HepG2 (cell line): ENCODE measurements at regions not wholly inside any gene's neighbourhood (a gene's known extent, or its start where the extent isn't known, plus 50 kb on each side); places are given as distances from the start of the nearest gene placed in this dataset.

Source experiments
- AGO2 ChIP-seq: fragments of 200-400 bp; formaldehyde crosslinking; optimal IDR thresholded peaks from 2 replicates; pipeline ENCODE3; 2017; ENCODE audit warnings: mild to moderate bottlenecking, low read depth, low read length, moderate library complexity
- BRCA1 ChIP-seq: sonication (generic); formaldehyde crosslinking; IDR thresholded peaks from 2 replicates; pipeline ENCODE4 v1.4.0; 2020; ENCODE audit warnings: missing genetic modification reagents
- FOXK1 ChIP-seq: sonication (generic); formaldehyde crosslinking; IDR thresholded peaks from 2 replicates; pipeline ENCODE4 v1.4.0; 2020; ENCODE audit warnings: low read depth, missing genetic modification reagents, borderline replicate concordance
- GPN1 ChIP-seq: sonication (generic); formaldehyde crosslinking; IDR thresholded peaks from 2 replicates; pipeline ENCODE4 v1.5.1; 2020; ENCODE audit warnings: missing genetic modification reagents, borderline replicate concordance
- HMG20A ChIP-seq: IDR thresholded peaks from 2 replicates; pipeline ENCODE4 v1.6.1; 2016; ENCODE audit warnings: borderline replicate concordance
- MYNN ChIP-seq: sonication (generic); formaldehyde crosslinking; IDR thresholded peaks from 2 replicates; pipeline ENCODE4 v1.4.0; 2020; ENCODE audit warnings: mild to moderate bottlenecking, low read depth, missing genetic modification reagents
- NFKB2 ChIP-seq: sonication (generic); formaldehyde crosslinking; IDR thresholded peaks from 2 replicates; pipeline ENCODE4 v1.4.0; 2020; ENCODE audit warnings: missing genetic modification reagents, borderline replicate concordance
- POLR2AphosphoS5 ChIP-seq: IDR thresholded peaks from 2 replicates; pipeline ENCODE4 v1.6.1; 2012; ENCODE audit warnings: low read depth, low read length
- RNF2 ChIP-seq: fragments of 450-650 bp; conservative IDR thresholded peaks from 2 replicates; pipeline ENCODE4 v1.6.1; 2016; ENCODE audit warnings: low read depth
- SMARCC2 ChIP-seq: fragments of 450-650 bp; IDR thresholded peaks from 2 replicates; pipeline ENCODE4 v1.6.1; 2017; ENCODE audit warnings: antibody characterized with exemption, mild to moderate bottlenecking
- XBP1 ChIP-seq: sonication (generic); formaldehyde crosslinking; IDR thresholded peaks from 2 replicates; pipeline ENCODE4 v1.5.0; 2020; ENCODE audit warnings: missing genetic modification reagents
- ZIK1 ChIP-seq: sonication (generic); formaldehyde crosslinking; IDR thresholded peaks from 2 replicates; pipeline ENCODE4 v1.5.0; 2020; ENCODE audit warnings: mild to moderate bottlenecking, low read depth, missing genetic modification reagents, borderline replicate concordance
- ZKSCAN8 ChIP-seq: IDR thresholded peaks from 2 replicates; pipeline ENCODE4 v1.6.1; 2016; ENCODE audit warnings: borderline replicate concordance, missing genetic modification reagents, missing compliant biosample characterization
- ZNF20 ChIP-seq: sonication (generic); formaldehyde crosslinking; IDR thresholded peaks from 2 replicates; pipeline ENCODE4 v1.4.0; 2020; ENCODE audit warnings: mild to moderate bottlenecking, moderate library complexity, missing genetic modification reagents
- ZNF547 ChIP-seq: sonication (generic); formaldehyde crosslinking; IDR thresholded peaks from 2 replicates; pipeline ENCODE4 v1.5.1; 2020; ENCODE audit warnings: mild to moderate bottlenecking, missing genetic modification reagents
- ZNF768 ChIP-seq: sonication (generic); formaldehyde crosslinking; IDR thresholded peaks from 2 replicates; pipeline ENCODE4 v1.4.0; 2020; ENCODE audit warnings: missing genetic modification reagents
- TF ChIP-seq, protein P1 (sequence below): sonication (generic); formaldehyde crosslinking; IDR thresholded peaks from 2 replicates; pipeline ENCODE4 v1.5.0; 2020; ENCODE audit warnings: mild to moderate bottlenecking, missing genetic modification reagents
- TF ChIP-seq, protein P2 (sequence below): sonication (generic); formaldehyde crosslinking; IDR thresholded peaks from 2 replicates; pipeline ENCODE4 v1.5.0; 2020; ENCODE audit warnings: missing genetic modification reagents
- TF ChIP-seq, protein P3 (sequence below): sonication (generic); formaldehyde crosslinking; IDR thresholded peaks from 2 replicates; pipeline ENCODE4 v1.5.0; 2020; ENCODE audit warnings: missing genetic modification reagents
- TF ChIP-seq, protein P4 (sequence below), 2 experiments: IDR thresholded peaks; 2 replicates each; pipeline ENCODE4 v1.6.1; 2011 to 2012; ENCODE audit warnings: low read length in 2 of 2, borderline replicate concordance in 1 of 2, low read depth in 1 of 2, mild to moderate bottlenecking in 1 of 2, moderate library complexity in 1 of 2
- TF ChIP-seq, protein P5 (sequence below): sonication (generic); formaldehyde crosslinking; IDR thresholded peaks from 2 replicates; pipeline ENCODE4 v1.4.0; 2020; ENCODE audit warnings: missing genetic modification reagents, borderline replicate concordance

DNA sequence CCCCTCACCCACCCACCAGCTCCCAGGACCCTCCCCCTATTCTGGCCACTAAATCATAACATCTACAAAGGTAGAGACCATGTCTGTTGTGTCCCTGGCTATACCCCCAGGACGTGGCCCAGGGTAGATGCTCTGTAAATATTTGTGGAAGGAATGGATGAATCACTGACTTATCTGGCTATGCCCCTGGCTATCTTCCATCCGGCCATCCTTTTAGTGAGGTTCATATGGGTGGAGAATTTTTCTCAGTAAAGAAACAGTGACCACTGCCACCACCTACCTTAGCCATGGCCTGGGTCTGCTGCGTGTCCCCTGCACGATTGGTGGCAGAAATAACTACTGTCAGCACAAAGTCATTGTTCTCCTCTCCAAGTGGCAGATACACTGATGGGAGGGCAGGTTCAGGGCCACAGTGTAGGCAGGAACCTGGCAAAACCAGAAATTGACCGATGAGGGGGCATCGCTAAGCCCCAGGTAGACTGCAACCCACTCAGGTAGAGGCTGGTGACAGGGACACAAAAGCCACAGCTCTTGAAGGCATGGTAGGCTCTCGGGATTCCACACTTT, 63.1 kb upstream of the BCO1 start (continued):
- no peak for TF ChIP-seq NFKB2 (CRISPR knock-in tag)
- TF ChIP-seq GPN1 (CRISPR knock-in tag), result no peak
- 0 out of 2 replicates have a peak, but pooled peaks have one; percentile 24 for TF ChIP-seq RNF2
- TF ChIP-seq, protein P1, sequence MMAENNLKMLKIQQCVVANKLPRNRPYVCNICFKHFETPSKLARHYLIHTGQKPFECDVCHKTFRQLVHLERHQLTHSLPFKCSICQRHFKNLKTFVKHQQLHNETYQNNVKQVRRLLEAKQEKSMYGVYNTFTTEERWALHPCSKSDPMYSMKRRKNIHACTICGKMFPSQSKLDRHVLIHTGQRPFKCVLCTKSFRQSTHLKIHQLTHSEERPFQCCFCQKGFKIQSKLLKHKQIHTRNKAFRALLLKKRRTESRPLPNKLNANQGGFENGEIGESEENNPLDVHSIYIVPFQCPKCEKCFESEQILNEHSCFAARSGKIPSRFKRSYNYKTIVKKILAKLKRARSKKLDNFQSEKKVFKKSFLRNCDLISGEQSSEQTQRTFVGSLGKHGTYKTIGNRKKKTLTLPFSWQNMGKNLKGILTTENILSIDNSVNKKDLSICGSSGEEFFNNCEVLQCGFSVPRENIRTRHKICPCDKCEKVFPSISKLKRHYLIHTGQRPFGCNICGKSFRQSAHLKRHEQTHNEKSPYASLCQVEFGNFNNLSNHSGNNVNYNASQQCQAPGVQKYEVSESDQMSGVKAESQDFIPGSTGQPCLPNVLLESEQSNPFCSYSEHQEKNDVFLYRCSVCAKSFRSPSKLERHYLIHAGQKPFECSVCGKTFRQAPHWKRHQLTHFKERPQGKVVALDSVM (CRISPR knock-in tag), result no peak
- TF ChIP-seq ZNF547 (CRISPR knock-in tag), result no peak
- TF ChIP-seq POLR2AphosphoS5, result no peak
- no peak for TF ChIP-seq ZIK1 (CRISPR knock-in tag)
- peak; percentile 77 for TF ChIP-seq HMG20A (CRISPR knock-in tag)
- no peak for TF ChIP-seq MYNN (CRISPR knock-in tag)
- TF ChIP-seq, protein P2, sequence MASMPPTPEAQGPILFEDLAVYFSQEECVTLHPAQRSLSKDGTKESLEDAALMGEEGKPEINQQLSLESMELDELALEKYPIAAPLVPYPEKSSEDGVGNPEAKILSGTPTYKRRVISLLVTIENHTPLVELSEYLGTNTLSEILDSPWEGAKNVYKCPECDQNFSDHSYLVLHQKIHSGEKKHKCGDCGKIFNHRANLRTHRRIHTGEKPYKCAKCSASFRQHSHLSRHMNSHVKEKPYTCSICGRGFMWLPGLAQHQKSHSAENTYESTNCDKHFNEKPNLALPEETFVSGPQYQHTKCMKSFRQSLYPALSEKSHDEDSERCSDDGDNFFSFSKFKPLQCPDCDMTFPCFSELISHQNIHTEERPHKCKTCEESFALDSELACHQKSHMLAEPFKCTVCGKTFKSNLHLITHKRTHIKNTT (CRISPR knock-in tag), result no peak
- TF ChIP-seq, protein P3, sequence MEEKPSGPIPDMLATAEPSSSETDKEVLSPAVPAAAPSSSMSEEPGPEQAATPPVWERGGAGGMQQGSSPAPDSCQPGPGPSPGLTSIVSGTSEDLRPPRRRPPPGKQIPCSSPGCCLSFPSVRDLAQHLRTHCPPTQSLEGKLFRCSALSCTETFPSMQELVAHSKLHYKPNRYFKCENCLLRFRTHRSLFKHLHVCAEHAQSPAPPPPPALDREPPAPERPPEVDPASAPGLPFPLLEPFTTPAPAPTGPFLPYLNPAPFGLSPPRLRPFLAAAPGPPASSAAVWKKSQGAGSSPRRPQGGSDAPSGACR (CRISPR knock-in tag), result no peak
- TF ChIP-seq FOXK1 (CRISPR knock-in tag), result no peak
- no peak; the same call in 1 of the 2 replicates for TF ChIP-seq BRCA1
- no peak for TF ChIP-seq ZNF768
- TF ChIP-seq, protein P4, sequence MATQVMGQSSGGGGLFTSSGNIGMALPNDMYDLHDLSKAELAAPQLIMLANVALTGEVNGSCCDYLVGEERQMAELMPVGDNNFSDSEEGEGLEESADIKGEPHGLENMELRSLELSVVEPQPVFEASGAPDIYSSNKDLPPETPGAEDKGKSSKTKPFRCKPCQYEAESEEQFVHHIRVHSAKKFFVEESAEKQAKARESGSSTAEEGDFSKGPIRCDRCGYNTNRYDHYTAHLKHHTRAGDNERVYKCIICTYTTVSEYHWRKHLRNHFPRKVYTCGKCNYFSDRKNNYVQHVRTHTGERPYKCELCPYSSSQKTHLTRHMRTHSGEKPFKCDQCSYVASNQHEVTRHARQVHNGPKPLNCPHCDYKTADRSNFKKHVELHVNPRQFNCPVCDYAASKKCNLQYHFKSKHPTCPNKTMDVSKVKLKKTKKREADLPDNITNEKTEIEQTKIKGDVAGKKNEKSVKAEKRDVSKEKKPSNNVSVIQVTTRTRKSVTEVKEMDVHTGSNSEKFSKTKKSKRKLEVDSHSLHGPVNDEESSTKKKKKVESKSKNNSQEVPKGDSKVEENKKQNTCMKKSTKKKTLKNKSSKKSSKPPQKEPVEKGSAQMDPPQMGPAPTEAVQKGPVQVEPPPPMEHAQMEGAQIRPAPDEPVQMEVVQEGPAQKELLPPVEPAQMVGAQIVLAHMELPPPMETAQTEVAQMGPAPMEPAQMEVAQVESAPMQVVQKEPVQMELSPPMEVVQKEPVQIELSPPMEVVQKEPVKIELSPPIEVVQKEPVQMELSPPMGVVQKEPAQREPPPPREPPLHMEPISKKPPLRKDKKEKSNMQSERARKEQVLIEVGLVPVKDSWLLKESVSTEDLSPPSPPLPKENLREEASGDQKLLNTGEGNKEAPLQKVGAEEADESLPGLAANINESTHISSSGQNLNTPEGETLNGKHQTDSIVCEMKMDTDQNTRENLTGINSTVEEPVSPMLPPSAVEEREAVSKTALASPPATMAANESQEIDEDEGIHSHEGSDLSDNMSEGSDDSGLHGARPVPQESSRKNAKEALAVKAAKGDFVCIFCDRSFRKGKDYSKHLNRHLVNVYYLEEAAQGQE (IDR thresholded peaks at IDR 0.05; ENCODE audit: borderline replicate concordance in 1 of 2, low read depth in 1 of 2, low read length in 2 of 2), result no peak
- TF ChIP-seq ZNF20 (CRISPR knock-in tag), result no peak
- TF ChIP-seq, protein P5, sequence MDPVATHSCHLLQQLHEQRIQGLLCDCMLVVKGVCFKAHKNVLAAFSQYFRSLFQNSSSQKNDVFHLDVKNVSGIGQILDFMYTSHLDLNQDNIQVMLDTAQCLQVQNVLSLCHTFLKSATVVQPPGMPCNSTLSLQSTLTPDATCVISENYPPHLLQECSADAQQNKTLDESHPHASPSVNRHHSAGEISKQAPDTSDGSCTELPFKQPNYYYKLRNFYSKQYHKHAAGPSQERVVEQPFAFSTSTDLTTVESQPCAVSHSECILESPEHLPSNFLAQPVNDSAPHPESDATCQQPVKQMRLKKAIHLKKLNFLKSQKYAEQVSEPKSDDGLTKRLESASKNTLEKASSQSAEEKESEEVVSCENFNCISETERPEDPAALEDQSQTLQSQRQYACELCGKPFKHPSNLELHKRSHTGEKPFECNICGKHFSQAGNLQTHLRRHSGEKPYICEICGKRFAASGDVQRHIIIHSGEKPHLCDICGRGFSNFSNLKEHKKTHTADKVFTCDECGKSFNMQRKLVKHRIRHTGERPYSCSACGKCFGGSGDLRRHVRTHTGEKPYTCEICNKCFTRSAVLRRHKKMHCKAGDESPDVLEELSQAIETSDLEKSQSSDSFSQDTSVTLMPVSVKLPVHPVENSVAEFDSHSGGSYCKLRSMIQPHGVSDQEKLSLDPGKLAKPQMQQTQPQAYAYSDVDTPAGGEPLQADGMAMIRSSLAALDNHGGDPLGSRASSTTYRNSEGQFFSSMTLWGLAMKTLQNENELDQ, result no peak
- TF ChIP-seq AGO2, result no peak
- TF ChIP-seq XBP1 (CRISPR knock-in tag), result no peak
- no peak; the same call in 1 of the 2 replicates for TF ChIP-seq ZKSCAN8 (CRISPR knock-in tag)
- TF ChIP-seq SMARCC2, result no peak
